SU-DHL-6 (cell line): ENCODE measurements at regions not wholly inside any gene's neighbourhood (a gene's known extent, or its start where the extent isn't known, plus 50 kb on each side); places are given as distances from the start of the nearest gene placed in this dataset.

Experiments
- H2AFZ ChIP-seq: fragments of 200-600 bp; sonication (generic); 2 replicates; pipeline ENCODE4 v1.6.1; 2014; ENCODE audit warnings: low read depth, mild to moderate bottlenecking, moderate library complexity, mixed read lengths, antibody characterized with exemption, low read length; ENCODE audit not compliant: severe bottlenecking
- H3F3A ChIP-seq: fragments of 200-600 bp; shearing (Covaris generic); 2 replicates; pipeline ENCODE4 v1.6.0; 2016; ENCODE audit warnings: antibody characterized with exemption, mild to moderate bottlenecking; ENCODE audit not compliant: insufficient read depth
- H3K27ac ChIP-seq: fragments of 200-600 bp; sonication (generic); 2 replicates; pipeline ENCODE4 v1.5.1; 2016; ENCODE audit warnings: low read depth, mild to moderate bottlenecking, low read length, moderate library complexity, mixed read lengths
- H3K27me3 ChIP-seq: fragments of 200-600 bp; sonication (generic), shearing (Covaris generic); 2 replicates; pipeline ENCODE4 v1.6.0; 2014; ENCODE audit warnings: mild to moderate bottlenecking, low read length
- H3K36me3 ChIP-seq: fragments of 200-600 bp; sonication (generic); 2 replicates; pipeline ENCODE4 v1.6.1; 2014; ENCODE audit warnings: mild to moderate bottlenecking, low read length, mixed read lengths
- H3K4me2 ChIP-seq: fragments of 300-600, 200-600 bp; shearing (Covaris generic), sonication (generic); 2 replicates; pipeline ENCODE4 v1.6.0; 2014; ENCODE audit warnings: low read length, low read depth, mild to moderate bottlenecking; ENCODE audit not compliant: poor library complexity, severe bottlenecking
- H3K4me3 ChIP-seq: fragments of 200-600 bp; sonication (generic); 2 replicates; pipeline ENCODE4 v1.5.1; 2014; ENCODE audit warnings: antibody characterized with exemption, low read length, mild to moderate bottlenecking, mixed read lengths; ENCODE audit not compliant: insufficient read depth, poor library complexity, severe bottlenecking
- H3K79me2 ChIP-seq: fragments of 200-600 bp; sonication (generic); 2 replicates; pipeline ENCODE4 v1.6.1; 2014; ENCODE audit warnings: mild to moderate bottlenecking, low read length, moderate library complexity; ENCODE audit not compliant: insufficient read depth
- H3K9ac ChIP-seq: fragments of 200-600 bp; sonication (generic); 2 replicates; pipeline ENCODE4 v1.7.0; 2014; ENCODE audit warnings: mild to moderate bottlenecking, low read length
- H3K9me2 ChIP-seq: fragments of 200-600 bp; sonication (generic); replicated peaks from 2 replicates; pipeline ENCODE4 v1.6.1; 2014; ENCODE audit warnings: low read length; ENCODE audit not compliant: insufficient read depth
- H3K9me3 ChIP-seq: fragments of 200-600 bp; sonication (generic); 2 replicates; pipeline ENCODE4 v1.6.1; 2014; ENCODE audit warnings: low read length, mixed read lengths; ENCODE audit not compliant: insufficient read depth
- H4K20me1 ChIP-seq: fragments of 200-600 bp; sonication (generic); 2 replicates; pipeline ENCODE4 v1.6.1; 2014; ENCODE audit warnings: low read depth, mild to moderate bottlenecking, antibody characterized with exemption, low read length, moderate library complexity, mixed read lengths
- EZH2phosphoT487 ChIP-seq: fragments of 200-600 bp; sonication (generic), shearing (Covaris generic); conservative IDR thresholded peaks from 2 replicates; pipeline ENCODE4 v1.6.1; 2018; ENCODE audit warnings: mild to moderate bottlenecking, antibody characterized with exemption, low read length, moderate library complexity, mixed read lengths
- TF ChIP-seq, protein P1 (sequence below): fragments of 200-600 bp; sonication (generic); IDR thresholded peaks from one replicate; pipeline ENCODE4 v1.5.1; 2017; ENCODE audit warnings: antibody characterized with exemption, mild to moderate bottlenecking, low read length, moderate library complexity; ENCODE audit not compliant: insufficient read depth, poor library complexity, severe bottlenecking

DNA sequence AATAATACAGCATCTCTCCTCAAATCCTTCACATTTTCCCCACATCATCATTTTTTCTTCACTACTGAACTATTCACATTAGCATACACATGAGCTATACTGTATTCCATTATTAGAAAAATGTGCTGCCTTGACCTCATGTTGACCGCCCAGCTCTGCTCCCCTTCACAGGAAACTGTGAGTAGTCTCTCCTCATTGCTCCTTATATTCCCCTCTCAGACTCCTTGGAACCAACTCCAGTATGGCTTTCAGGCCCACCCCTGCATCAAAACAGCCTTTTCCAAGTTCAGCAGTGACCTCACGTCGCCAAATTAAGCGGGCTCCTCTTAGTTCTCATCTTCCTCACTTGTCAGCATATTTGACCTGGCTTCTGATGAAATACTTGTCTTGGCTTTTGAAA is 59.2 kb upstream of the SPAG17 start:
- Histone ChIP-seq H3F3A (no peaks in the 10 kb centered on the region), H2AFZ (no peak overlapping the region), H3K9ac (no peak overlapping the region), H3K79me2 (no peaks in the 10 kb centered on the region), H3K27ac (no peak overlapping the region), H4K20me1 (no peaks in the 10 kb centered on the region), H3K4me2 (no peak overlapping the region), H3K36me3 (no peaks in the 10 kb centered on the region), H3K9me3 (peaks cover 3% of the 10 kb centered on the region; the same call in 1 of the 2 replicates), H3K4me3 (no peak overlapping the region), H3K9me2 (no peaks in the 10 kb centered on the region), H3K27me3 (no peaks in the 10 kb centered on the region)
- TF ChIP-seq, protein P1, sequence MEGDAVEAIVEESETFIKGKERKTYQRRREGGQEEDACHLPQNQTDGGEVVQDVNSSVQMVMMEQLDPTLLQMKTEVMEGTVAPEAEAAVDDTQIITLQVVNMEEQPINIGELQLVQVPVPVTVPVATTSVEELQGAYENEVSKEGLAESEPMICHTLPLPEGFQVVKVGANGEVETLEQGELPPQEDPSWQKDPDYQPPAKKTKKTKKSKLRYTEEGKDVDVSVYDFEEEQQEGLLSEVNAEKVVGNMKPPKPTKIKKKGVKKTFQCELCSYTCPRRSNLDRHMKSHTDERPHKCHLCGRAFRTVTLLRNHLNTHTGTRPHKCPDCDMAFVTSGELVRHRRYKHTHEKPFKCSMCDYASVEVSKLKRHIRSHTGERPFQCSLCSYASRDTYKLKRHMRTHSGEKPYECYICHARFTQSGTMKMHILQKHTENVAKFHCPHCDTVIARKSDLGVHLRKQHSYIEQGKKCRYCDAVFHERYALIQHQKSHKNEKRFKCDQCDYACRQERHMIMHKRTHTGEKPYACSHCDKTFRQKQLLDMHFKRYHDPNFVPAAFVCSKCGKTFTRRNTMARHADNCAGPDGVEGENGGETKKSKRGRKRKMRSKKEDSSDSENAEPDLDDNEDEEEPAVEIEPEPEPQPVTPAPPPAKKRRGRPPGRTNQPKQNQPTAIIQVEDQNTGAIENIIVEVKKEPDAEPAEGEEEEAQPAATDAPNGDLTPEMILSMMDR = no peak
- TF ChIP-seq EZH2phosphoT487 = no peak

DNA sequence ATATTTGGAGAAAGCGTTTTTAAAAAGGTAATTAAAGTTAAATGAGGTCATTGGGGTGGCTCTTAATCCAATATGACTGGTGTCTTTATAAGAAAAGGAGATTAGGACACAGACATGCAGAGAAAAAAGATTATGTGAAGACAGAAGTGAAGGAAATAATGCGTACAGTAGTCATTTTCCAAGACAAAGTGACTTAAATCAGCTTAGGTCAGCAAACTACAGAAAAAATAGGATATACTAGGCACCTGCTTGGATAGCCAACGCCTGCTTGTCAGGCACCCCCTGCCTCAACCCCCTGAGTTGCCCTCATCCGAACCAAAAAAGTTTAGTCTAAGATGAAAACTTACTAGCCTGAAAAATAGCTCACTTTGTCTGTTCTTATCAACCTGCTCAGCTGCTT is 58.2 kb upstream of the SPAG17 start:
- Histone ChIP-seq H2AFZ (no peak overlapping the region), H3K36me3 (no peaks in the 10 kb centered on the region), H3K9ac (no peak overlapping the region), H3K9me2 (no peaks in the 10 kb centered on the region), H3F3A (no peaks in the 10 kb centered on the region), H3K9me3 (peaks cover 5% of the 10 kb centered on the region; the same call in 1 of the 2 replicates), H3K27ac (no peak overlapping the region), H3K79me2 (no peaks in the 10 kb centered on the region), H3K4me2 (no peak overlapping the region), H3K27me3 (no peaks in the 10 kb centered on the region), H3K4me3 (no peak overlapping the region), H4K20me1 (no peaks in the 10 kb centered on the region)
- TF ChIP-seq, protein P1 = no peak
- no peak for TF ChIP-seq EZH2phosphoT487
